ENCODE measurements at regions not wholly inside any gene's neighbourhood (a gene's known extent, or its start where the extent isn't known, plus 50 kb on each side); places are given as distances from the start of the nearest gene placed in this dataset.

- DNase-seq (ENCODE audit: low spot score), result no peak
- in situ Hi-C loops (cut with MboI; ENCODE audit: low sequenced_read_pairs, unreplicated experiment), result no loop called here
- TF ChIP-seq CTCF (IDR thresholded peaks at IDR 0.05; ENCODE audit: borderline replicate concordance, control extremely low read depth, extremely low read depth, insufficient read depth, missing control alignments), result no peak
Observed at GRCh38 chr20:17832236-17832915, 132.6 kb downstream of the BANF2 start.

- in situ Hi-C loops (cut with MboI; ENCODE audit: low sequenced_read_pairs, unreplicated experiment), result no loop called here
- no peak for DNase-seq (ENCODE audit: low spot score)
- TF ChIP-seq CTCF (IDR thresholded peaks at IDR 0.05; ENCODE audit: borderline replicate concordance, control extremely low read depth, extremely low read depth, insufficient read depth, missing control alignments), result no peak
Observed at GRCh38 chr20:17828598-17829144, 128.9 kb downstream of the BANF2 start.

GRCh38 chr20:17827759-17828559 lies 128.2 kb downstream of the BANF2 start:
- TF ChIP-seq CTCF (IDR thresholded peaks at IDR 0.05; ENCODE audit: borderline replicate concordance, control extremely low read depth, extremely low read depth, insufficient read depth, missing control alignments), result no peak
- no peak for DNase-seq (ENCODE audit: low spot score)
- in situ Hi-C loops (cut with MboI; ENCODE audit: low sequenced_read_pairs, unreplicated experiment), result no loop called here

GRCh38 chr20:17827079-17827478 lies 127.3 kb downstream of the BANF2 start:
- no peak for DNase-seq (ENCODE audit: low spot score)
- in situ Hi-C loops (cut with MboI; ENCODE audit: low sequenced_read_pairs, unreplicated experiment), result no loop called here
- no peak for TF ChIP-seq CTCF (IDR thresholded peaks at IDR 0.05; ENCODE audit: borderline replicate concordance, control extremely low read depth, extremely low read depth, insufficient read depth, missing control alignments)

- DNase-seq (ENCODE audit: low spot score), result peak; percentile 82
- in situ Hi-C loops (cut with MboI; ENCODE audit: low sequenced_read_pairs, unreplicated experiment), result no loop called here
Observed at GRCh38 chr20:17825960-17826843, 126.4 kb downstream of the BANF2 start.

More at GRCh38 chr20:17825960-17826843, 126.4 kb downstream of the BANF2 start:
- TF ChIP-seq CTCF (IDR thresholded peaks at IDR 0.05; ENCODE audit: borderline replicate concordance, control extremely low read depth, extremely low read depth, insufficient read depth, missing control alignments), result no peak
